HCT116 (cell line): ENCODE measurements at regions not wholly inside any gene's neighbourhood (a gene's known extent, or its start where the extent isn't known, plus 50 kb on each side); places are given as distances from the start of the nearest gene placed in this dataset.

Experiments
- ATAC-seq: fragments of 200-7000 bp; cut with Tn5 transposase; 2 replicates; pipeline ENCODE4 v1.9.1; 2020; ENCODE audit warnings: mild to moderate bottlenecking, moderate library complexity
- BruUV-seq: library from RNA; stranded (reverse); fragments of 400-500 nt; replicated peaks from 2 replicates; lab custom pipeline; 2021; lab: Mats Ljungman, UMichigan
- CTCF ChIA-PET: fragments of 300-600 bp; sonication (Branson Sonifier 250); formaldehyde crosslinking; loops from one replicate; lab custom pipeline; 2021; ENCODE audit warnings: antibody characterized with exemption; lab: Charles Lee
- POLR2A ChIA-PET: fragments of 300-600, 350-600 bp; sonication (Branson Sonifier 250); formaldehyde crosslinking; loops from one replicate; lab custom pipeline; 2021; ENCODE audit warnings: antibody characterized with exemption; lab: Charles Lee
- RAD21 ChIA-PET, 2 experiments: fragments of 300-600 bp; sonication (Branson Sonifier 250); formaldehyde crosslinking; loops; one replicate each; lab custom pipeline; 2023; ENCODE audit warnings: low total read pairs in 2 of 2; ENCODE audit not compliant: uncharacterized antibody in 2 of 2, unreplicated experiment in 2 of 2, low non-redundant PET in 1 of 2; lab: Charles Lee
- DNase-seq: peaks from one replicate; pipeline ENCODE4 v3.0.0-alpha.2; 2010; ENCODE audit warnings: low read depth, low spot score
- H2AFZ ChIP-seq: fragments of 200-600 bp; shearing (Covaris generic), sonication (generic); 2 replicates; pipeline ENCODE4 v1.6.1; 2017; ENCODE audit warnings: low read depth, mixed run types, mixed read lengths, antibody characterized with exemption, low read length; ENCODE audit not compliant: poor library complexity, severe bottlenecking
- H3K27ac ChIP-seq: 2 replicates; pipeline ENCODE4 v1.5.1; 2012; ENCODE audit warnings: low read depth, low read length
- H3K27me3 ChIP-seq: fragments of 200-600 bp; sonication (generic); 2 replicates; pipeline ENCODE4 v1.6.1; 2016; ENCODE audit warnings: mixed run types, low read length, mixed read lengths; ENCODE audit not compliant: insufficient read depth
- H3K36me3 ChIP-seq, 2 experiments: fragments of 200-500 bp in 1 of 2; fragments of 200-600 bp in 1 of 2; sonication (Bioruptor generic) in 1 of 2; sonication (generic) in 1 of 2; 2 replicates each; pipeline versions ENCODE4 v1.5.1 to v1.6.1; 2014 to 2016; ENCODE audit warnings: low read length in 2 of 2, inconsistent platforms in 1 of 2, mixed read lengths in 1 of 2, mixed run types in 1 of 2; ENCODE audit not compliant: insufficient read depth in 2 of 2, control insufficient read depth in 1 of 2
- H3K4me1 ChIP-seq, 2 experiments: fragments of 200-600 bp in 1 of 2; sonication (generic) in 1 of 2; 2 replicates each; pipeline versions ENCODE4 v1.5.1 to v1.6.1; 2012 to 2017; ENCODE audit warnings: low read length in 2 of 2, inconsistent platforms in 1 of 2, mild to moderate bottlenecking in 1 of 2, mixed read lengths in 1 of 2, mixed run types in 1 of 2, moderate library complexity in 1 of 2; ENCODE audit not compliant: insufficient read depth in 2 of 2, control insufficient read depth in 1 of 2
- H3K4me2 ChIP-seq: fragments of 200-600 bp; sonication (generic); 2 replicates; pipeline ENCODE4 v1.6.1; 2017; ENCODE audit warnings: mixed run types, low read length, mixed read lengths
- H3K4me3 ChIP-seq, 2 experiments: fragments of 200-600 bp in 1 of 2; sonication (generic) in 1 of 2; replicated peaks in 1 of 2; 2 replicates each; pipeline ENCODE4 v1.5.1; 2011 to 2016; ENCODE audit warnings: low read length in 2 of 2, control low read depth in 1 of 2, low read depth in 1 of 2, mild to moderate bottlenecking in 1 of 2, mixed read lengths in 1 of 2, mixed run types in 1 of 2
- H3K79me2 ChIP-seq: fragments of 200-600 bp; sonication (generic); 2 replicates; pipeline ENCODE4 v1.6.1; 2017; ENCODE audit warnings: mild to moderate bottlenecking, mixed run types, low read length, moderate library complexity, mixed read lengths; ENCODE audit not compliant: insufficient read depth
- H3K9ac ChIP-seq: fragments of 200-600 bp; sonication (generic); 2 replicates; pipeline ENCODE4 v1.6.1; 2016; ENCODE audit warnings: low read length, mixed read lengths
- H3K9me2 ChIP-seq: fragments of 200-600 bp; sonication (generic), shearing (Covaris generic); 2 replicates; pipeline ENCODE4 v1.6.1; 2017; ENCODE audit warnings: mixed run types, mild to moderate bottlenecking, moderate library complexity; ENCODE audit not compliant: insufficient read depth
- H3K9me3 ChIP-seq, 2 experiments: fragments of 200-500 bp in 1 of 2; fragments of 200-600 bp in 1 of 2; sonication (Bioruptor generic) in 1 of 2; sonication (generic) in 1 of 2; 2 replicates each; pipeline ENCODE4 v1.6.1; 2014 to 2017; ENCODE audit warnings: low read length in 2 of 2, mixed read lengths in 2 of 2, inconsistent platforms in 1 of 2, low read depth in 1 of 2, mild to moderate bottlenecking in 1 of 2, mixed run types in 1 of 2, moderate library complexity in 1 of 2; ENCODE audit not compliant: control insufficient read depth in 1 of 2, insufficient read depth in 1 of 2
- H4K20me1 ChIP-seq: fragments of 200-600 bp; sonication (generic), shearing (Covaris generic); 2 replicates; pipeline ENCODE4 v1.6.1; 2017; ENCODE audit warnings: mixed run types, mild to moderate bottlenecking, moderate library complexity; ENCODE audit not compliant: insufficient read depth
- ATF3 ChIP-seq: IDR thresholded peaks from 2 replicates; pipeline ENCODE4 v1.6.1; 2012
- EGR1 ChIP-seq: IDR thresholded peaks from 2 replicates; pipeline ENCODE4 v1.6.1; 2012; ENCODE audit warnings: low read depth
- EZH2phosphoT487 ChIP-seq: fragments of 200-600 bp; IDR thresholded peaks from 2 replicates; pipeline ENCODE4 v1.6.1; 2018; ENCODE audit warnings: antibody characterized with exemption, borderline replicate concordance
- JUND ChIP-seq: IDR thresholded peaks from 2 replicates; pipeline ENCODE4 v1.6.1; 2012
- POLR2A ChIP-seq: IDR thresholded peaks from 2 replicates; pipeline ENCODE4 v1.7.0; 2011; ENCODE audit warnings: borderline replicate concordance; ENCODE audit not compliant: insufficient read depth, insufficient read length; ENCODE audit errors: extremely low read depth
- REST ChIP-seq: IDR thresholded peaks from 2 replicates; pipeline ENCODE4 v1.6.1; 2012; ENCODE audit warnings: low read depth
- SIN3A ChIP-seq: IDR thresholded peaks from 2 replicates; pipeline ENCODE4 v1.6.1; 2012; ENCODE audit warnings: low read depth
- YY1 ChIP-seq: IDR thresholded peaks from 2 replicates; pipeline ENCODE4 v1.6.1; 2011; ENCODE audit warnings: low read length, low read depth, moderate library complexity, mild to moderate bottlenecking; ENCODE audit not compliant: insufficient replicate concordance; ENCODE audit errors: extremely low read depth
- ZFX ChIP-seq: fragments of 450-650 bp; IDR thresholded peaks from 2 replicates; pipeline ENCODE4 v1.6.1; 2017
- intact Hi-C: fragments of 100-400 bp; cut with micrococcal nuclease; formaldehyde crosslinking; loops from 2 replicates; pipeline ENCODE4 v1.10.0; 2022

GRCh38 chr12:28770322-28770721, 378.8 kb upstream of the FAR2 start:
- Histone ChIP-seq H3K79me2 (no peaks in the 10 kb centered on the region), H3K4me1 (no peaks in the 10 kb centered on the region), H3K36me3 (no peaks in the 10 kb centered on the region), H3K9me3 (no peaks in the 10 kb centered on the region), H3K9ac (no peak overlapping the region), H3K9me2 (no peaks in the 10 kb centered on the region), H3K4me2 (no peak overlapping the region), H3K27ac (no peak overlapping the region), H2AFZ (no peak overlapping the region), H3K4me3 (no peak overlapping the region), H3K27me3 (no peaks in the 10 kb centered on the region), H4K20me1 (no peaks in the 10 kb centered on the region)
- TF ChIP-seq ZFX (no peak), EGR1 (no peak), YY1 (no peak), POLR2A (no peak), ATF3 (no peak), REST (no peak), SIN3A (no peak), EZH2phosphoT487 (no peak), JUND (no peak)
- POLR2A ChIA-PET: no interaction called here
- BruUV-seq: no TSS peak
- CTCF ChIA-PET: no interaction called here
- no peak for ATAC-seq
- intact Hi-C loops: no loop called here
- no peak for DNase-seq
- RAD21 ChIA-PET: no interaction called here
